ENCODE measurements at regions not wholly inside any gene's neighbourhood (a gene's known extent, or its start where the extent isn't known, plus 50 kb on each side); places are given as distances from the start of the nearest gene placed in this dataset.

DNA sequence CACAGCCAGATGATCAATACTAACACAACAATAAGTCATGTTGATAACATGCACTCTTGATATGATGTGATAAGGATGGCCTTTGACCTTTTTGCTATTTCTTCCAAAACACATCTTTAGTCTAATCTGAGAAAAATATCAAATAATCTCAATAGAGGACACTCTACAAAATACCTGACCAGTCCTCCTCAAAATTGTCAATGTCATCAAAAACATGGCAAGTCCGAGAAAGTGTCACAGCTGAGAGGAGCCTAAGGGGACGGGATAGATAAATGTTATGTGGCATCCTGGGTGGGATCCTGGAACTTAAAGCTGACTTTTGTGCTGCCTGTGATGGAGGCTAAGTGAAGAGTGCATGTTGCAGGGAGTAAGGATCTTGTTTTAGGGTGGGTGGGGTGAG lies 699.6 kb upstream of the ADAMTS16 start:
- TF ChIP-seq CTCF (conservative IDR thresholded peaks at IDR 0.05; ENCODE audit: low read length) = no peak
- no peak for DNase-seq (ENCODE audit: low read depth)

GRCh38 chr5:4442221-4442620 lies 697.9 kb upstream of the ADAMTS16 start:
- H3K4me3 ChIP-seq (ENCODE audit: low read length) = no peak overlapping the region
- no peak for TF ChIP-seq CTCF (conservative IDR thresholded peaks at IDR 0.05; ENCODE audit: low read length)
- no peak for DNase-seq (ENCODE audit: low read depth)

More for the DNA sequence above, 699.6 kb upstream of the ADAMTS16 start:
- no peak overlapping the region for H3K4me3 ChIP-seq (ENCODE audit: low read length)

- no peak overlapping the region for H3K4me3 ChIP-seq (ENCODE audit: low read length)
- TF ChIP-seq CTCF (conservative IDR thresholded peaks at IDR 0.05; ENCODE audit: low read length) = no peak
- no peak for DNase-seq (ENCODE audit: low read depth)
Observed at GRCh38 chr5:4447657-4448056, 692.5 kb upstream of the ADAMTS16 start.

GRCh38 chr5:4453655-4454054 lies 686.5 kb upstream of the ADAMTS16 start:
- DNase-seq (ENCODE audit: low read depth) = no peak
- no peak overlapping the region for H3K4me3 ChIP-seq (ENCODE audit: low read length)
- TF ChIP-seq CTCF (conservative IDR thresholded peaks at IDR 0.05; ENCODE audit: low read length) = no peak

GRCh38 chr5:4479426-4479825 lies 660.7 kb upstream of the ADAMTS16 start:
- no peak for TF ChIP-seq CTCF (conservative IDR thresholded peaks at IDR 0.05; ENCODE audit: low read length)
- no peak for DNase-seq (ENCODE audit: low read depth)

DNA sequence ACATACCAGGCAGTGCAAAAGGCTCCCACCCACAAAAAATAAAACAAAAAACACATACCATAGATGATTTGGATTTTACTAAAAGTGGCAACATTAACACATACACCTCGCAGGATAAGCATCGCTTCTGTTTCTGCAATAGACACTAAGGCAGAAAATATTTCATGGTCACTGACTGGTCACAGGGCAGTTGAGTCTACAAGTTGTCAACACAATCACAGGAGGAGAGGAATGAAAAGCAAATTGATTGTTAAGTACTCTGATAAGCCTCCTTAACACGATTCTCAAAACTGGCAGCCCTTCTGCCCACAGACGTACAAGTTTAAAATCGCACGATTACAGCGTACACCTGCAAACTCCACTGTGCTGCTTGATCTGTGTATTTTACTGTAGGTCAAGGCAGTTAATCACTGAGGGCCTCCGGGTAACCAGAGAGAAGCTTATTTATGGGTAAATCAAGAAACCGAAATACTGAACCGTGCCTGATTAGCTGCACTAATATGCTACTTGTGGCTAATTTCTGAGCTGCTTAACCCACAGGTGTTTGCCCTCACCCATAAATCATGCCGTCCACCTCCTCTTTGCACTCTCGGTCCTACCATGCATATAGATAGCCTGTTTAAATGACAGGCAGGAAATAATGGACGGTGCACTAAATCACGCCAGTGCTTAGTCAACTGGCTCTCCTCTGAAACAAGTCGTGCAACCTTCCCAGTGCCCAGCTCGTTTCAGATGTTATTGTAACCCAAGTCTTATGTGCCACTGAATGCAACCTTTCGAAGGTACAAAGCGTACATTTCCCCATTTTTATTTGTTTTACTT lies 659.4 kb upstream of the ADAMTS16 start:
- no peak for TF ChIP-seq CTCF (conservative IDR thresholded peaks at IDR 0.05; ENCODE audit: low read length)
- no peak for DNase-seq (ENCODE audit: low read depth)
- no peak overlapping the region for H3K4me3 ChIP-seq (ENCODE audit: low read length)

More at GRCh38 chr5:4479426-4479825, 660.7 kb upstream of the ADAMTS16 start:
- no peak overlapping the region for H3K4me3 ChIP-seq (ENCODE audit: low read length)

DNA sequence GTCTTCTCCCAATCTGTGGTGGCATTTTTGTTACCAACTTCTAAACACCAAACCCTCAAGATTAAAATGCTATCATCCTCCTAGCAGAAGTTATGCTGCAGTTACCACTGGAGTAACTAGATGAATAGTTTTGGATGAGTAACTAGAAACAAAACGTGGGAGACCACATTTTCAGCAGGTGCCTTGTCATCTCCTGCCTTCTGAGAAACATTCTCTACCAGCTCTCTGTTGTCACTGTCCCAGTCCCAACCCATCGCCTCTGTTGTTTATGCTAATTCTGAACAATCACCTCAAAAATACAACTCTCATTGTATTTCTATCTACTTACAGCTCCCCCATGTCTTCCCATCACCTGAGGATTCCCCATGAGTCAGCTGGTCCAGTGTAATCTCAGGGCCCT lies 652.5 kb upstream of the ADAMTS16 start:
- no peak overlapping the region for H3K4me3 ChIP-seq (ENCODE audit: low read length)
- no peak for TF ChIP-seq CTCF (conservative IDR thresholded peaks at IDR 0.05; ENCODE audit: low read length)
- DNase-seq (ENCODE audit: low read depth) = no peak

Data from AG10803 (cell line).